Globus pallidus (tissue), 1 donor: ENCODE measurements at regions not wholly inside any gene's neighbourhood (a gene's known extent, or its start where the extent isn't known, plus 50 kb on each side); places are given as distances from the start of the nearest gene placed in this dataset.

Experiments used
- DNase-seq: peaks from one replicate; pipeline ENCODE4 v3.0.0-alpha.2; 2015; ENCODE audit warnings: low spot score

GRCh38 chr1:232891656-232892317, 58.6 kb upstream of the NTPCR start:
- no peak for DNase-seq

GRCh38 chr1:232893481-232894313, 56.7 kb upstream of the NTPCR start:
- DNase-seq: no peak

GRCh38 chr1:232894436-232894835, 56.0 kb upstream of the NTPCR start:
- no peak for DNase-seq

GRCh38 chr1:232897949-232898465, 52.4 kb upstream of the NTPCR start:
- no peak for DNase-seq

- DNase-seq: no peak
Measured at GRCh38 chr1:232899268-232899667, 51.1 kb upstream of the NTPCR start.

GRCh38 chr1:232899839-232900238, 50.6 kb upstream of the NTPCR start:
- DNase-seq: no peak
